HepG2 (cell line): ENCODE measurements at regions not wholly inside any gene's neighbourhood (a gene's known extent, or its start where the extent isn't known, plus 50 kb on each side); places are given as distances from the start of the nearest gene placed in this dataset.

Source experiments
- GRHL1 ChIP-seq: sonication (generic); formaldehyde crosslinking; conservative IDR thresholded peaks from 2 replicates; pipeline ENCODE4 v1.8.0; 2022; ENCODE audit warnings: missing genetic modification reagents
- HMGA1 ChIP-seq: sonication (generic); formaldehyde crosslinking; conservative IDR thresholded peaks from 2 replicates; pipeline ENCODE4 v1.4.0; 2020; ENCODE audit warnings: missing genetic modification reagents
- HNF4A ChIP-seq: sonication (generic); formaldehyde crosslinking; IDR thresholded peaks from 2 replicates; pipeline ENCODE4 v1.4.0; 2020; ENCODE audit warnings: missing genetic modification reagents
- IKZF4 ChIP-seq: sonication (generic); formaldehyde crosslinking; IDR thresholded peaks from 2 replicates; pipeline ENCODE4 v1.5.1; 2020; ENCODE audit warnings: borderline replicate concordance, mild to moderate bottlenecking, low read depth, missing genetic modification reagents; ENCODE audit errors: not compliant biosample characterization
- PLRG1 ChIP-seq: fragments of 450-650 bp; conservative IDR thresholded peaks from 2 replicates; pipeline ENCODE4 v1.6.1; 2016
- REST ChIP-seq, 2 experiments: IDR thresholded peaks; 2 replicates each; pipeline ENCODE4 v1.6.1; 2011 to 2012; ENCODE audit warnings: low read length in 2 of 2, borderline replicate concordance in 1 of 2, low read depth in 1 of 2, mild to moderate bottlenecking in 1 of 2, moderate library complexity in 1 of 2
- TERF1 ChIP-seq: sonication (generic); formaldehyde crosslinking; IDR thresholded peaks from 2 replicates; pipeline ENCODE4 v1.8.0; 2022; ENCODE audit warnings: mild to moderate bottlenecking, missing genetic modification reagents, moderate library complexity
- ZKSCAN5 ChIP-seq: sonication (generic); formaldehyde crosslinking; IDR thresholded peaks from 2 replicates; pipeline ENCODE4 v1.5.1; 2020; ENCODE audit warnings: mild to moderate bottlenecking, missing genetic modification reagents
- ZNF207 ChIP-seq: fragments of 450-650 bp; IDR thresholded peaks from 2 replicates; pipeline ENCODE4 v1.6.1; 2016; ENCODE audit warnings: antibody characterized with exemption, borderline replicate concordance
- ZNF225 ChIP-seq: sonication (generic); formaldehyde crosslinking; IDR thresholded peaks from 2 replicates; pipeline ENCODE4 v1.4.0; 2020; ENCODE audit warnings: mild to moderate bottlenecking, missing genetic modification reagents
- ZNF382 ChIP-seq: sonication (generic); formaldehyde crosslinking; IDR thresholded peaks from 2 replicates; pipeline ENCODE4 v1.5.0; 2020; ENCODE audit warnings: missing genetic modification reagents, mild to moderate bottlenecking, borderline replicate concordance
- ZNF597 ChIP-seq: sonication (generic); formaldehyde crosslinking; IDR thresholded peaks from 2 replicates; pipeline ENCODE4 v1.5.0; 2020; ENCODE audit warnings: missing genetic modification reagents
- ZNF598 ChIP-seq: sonication (generic); formaldehyde crosslinking; IDR thresholded peaks from 2 replicates; pipeline ENCODE4 v1.5.1; 2020; ENCODE audit warnings: mild to moderate bottlenecking, missing genetic modification reagents, borderline replicate concordance

- no peak for TF ChIP-seq HMGA1 (CRISPR knock-in tag)
- no peak for TF ChIP-seq ZKSCAN5
- no peak for TF ChIP-seq REST (IDR thresholded peaks at IDR 0.05; ENCODE audit: borderline replicate concordance in 1 of 2, low read depth in 1 of 2, low read length in 2 of 2)
- TF ChIP-seq ZNF225 = no peak
- TF ChIP-seq GRHL1 (CRISPR knock-in tag) = no peak
- no peak for TF ChIP-seq ZNF382 (CRISPR knock-in tag)
- no peak for TF ChIP-seq HNF4A
- TF ChIP-seq IKZF4 = no peak
- no peak for TF ChIP-seq TERF1
- TF ChIP-seq ZNF597 (CRISPR knock-in tag) = no peak
- TF ChIP-seq ZNF598 (CRISPR knock-in tag) = no peak
- no peak for TF ChIP-seq ZNF207
- no peak for TF ChIP-seq PLRG1
Measured at GRCh38 chrY:7962350-7962749, 1050.8 kb upstream of the AMELY start (continued).
